ENCODE measurements at regions not wholly inside any gene's neighbourhood (a gene's known extent, or its start where the extent isn't known, plus 50 kb on each side); places are given as distances from the start of the nearest gene placed in this dataset.

DNA sequence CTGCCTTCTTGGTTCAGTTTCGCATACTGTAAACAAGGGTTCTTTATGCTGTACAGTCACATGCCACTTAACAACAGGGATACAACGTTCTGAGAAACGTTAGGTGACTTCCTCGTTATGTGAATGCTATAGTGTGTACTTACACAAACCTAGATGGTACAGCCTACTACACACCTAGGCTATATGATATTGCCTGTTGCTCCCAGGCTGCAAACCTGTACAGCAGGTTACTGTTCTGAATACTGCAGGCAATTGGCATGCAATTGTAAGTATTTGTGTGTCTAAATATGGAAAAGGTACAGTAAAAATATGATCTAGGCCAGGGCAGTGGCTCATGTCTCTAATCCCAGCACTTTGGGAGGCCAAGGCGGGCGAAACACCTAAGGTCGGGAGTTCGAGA is 85.7 kb upstream of the PRDM11 start:
- in situ Hi-C loops (cut with HindIII; ENCODE audit: low sequenced_read_pairs): no loop called here
- no peak overlapping the region for H3K4me3 ChIP-seq (ENCODE audit: low read depth, low read length)
- DNase-seq (ENCODE audit: low read depth, low spot score): no peak
- TF ChIP-seq, protein P1, sequence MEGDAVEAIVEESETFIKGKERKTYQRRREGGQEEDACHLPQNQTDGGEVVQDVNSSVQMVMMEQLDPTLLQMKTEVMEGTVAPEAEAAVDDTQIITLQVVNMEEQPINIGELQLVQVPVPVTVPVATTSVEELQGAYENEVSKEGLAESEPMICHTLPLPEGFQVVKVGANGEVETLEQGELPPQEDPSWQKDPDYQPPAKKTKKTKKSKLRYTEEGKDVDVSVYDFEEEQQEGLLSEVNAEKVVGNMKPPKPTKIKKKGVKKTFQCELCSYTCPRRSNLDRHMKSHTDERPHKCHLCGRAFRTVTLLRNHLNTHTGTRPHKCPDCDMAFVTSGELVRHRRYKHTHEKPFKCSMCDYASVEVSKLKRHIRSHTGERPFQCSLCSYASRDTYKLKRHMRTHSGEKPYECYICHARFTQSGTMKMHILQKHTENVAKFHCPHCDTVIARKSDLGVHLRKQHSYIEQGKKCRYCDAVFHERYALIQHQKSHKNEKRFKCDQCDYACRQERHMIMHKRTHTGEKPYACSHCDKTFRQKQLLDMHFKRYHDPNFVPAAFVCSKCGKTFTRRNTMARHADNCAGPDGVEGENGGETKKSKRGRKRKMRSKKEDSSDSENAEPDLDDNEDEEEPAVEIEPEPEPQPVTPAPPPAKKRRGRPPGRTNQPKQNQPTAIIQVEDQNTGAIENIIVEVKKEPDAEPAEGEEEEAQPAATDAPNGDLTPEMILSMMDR (IDR thresholded peaks at IDR 0.05; ENCODE audit: low read depth, low read length): no peak

DNA sequence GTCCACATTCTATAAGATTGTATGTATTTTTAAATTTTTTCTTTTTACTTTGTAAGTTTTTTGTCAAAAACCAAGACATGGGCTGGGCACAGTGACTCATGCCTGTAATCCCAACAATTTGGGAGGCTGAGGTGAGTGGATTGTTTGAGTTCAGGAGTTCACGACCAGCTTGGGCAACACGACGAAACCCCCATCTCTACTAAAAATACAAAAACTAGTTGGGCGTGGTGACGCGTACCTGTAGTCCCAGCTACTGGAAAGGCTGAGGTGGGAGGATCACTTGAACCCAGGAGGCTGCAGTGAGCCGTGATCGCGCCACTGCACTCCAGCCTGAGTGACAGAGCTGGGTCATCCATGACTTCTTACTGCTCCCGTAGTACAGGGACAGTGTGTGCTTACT is 84.8 kb upstream of the PRDM11 start:
- in situ Hi-C loops (cut with HindIII; ENCODE audit: low sequenced_read_pairs): no loop called here
- TF ChIP-seq, protein P1 (IDR thresholded peaks at IDR 0.05; ENCODE audit: low read depth, low read length): no peak
- H3K4me3 ChIP-seq (ENCODE audit: low read depth, low read length): no peak overlapping the region
- no peak for DNase-seq (ENCODE audit: low read depth, low spot score)

DNA sequence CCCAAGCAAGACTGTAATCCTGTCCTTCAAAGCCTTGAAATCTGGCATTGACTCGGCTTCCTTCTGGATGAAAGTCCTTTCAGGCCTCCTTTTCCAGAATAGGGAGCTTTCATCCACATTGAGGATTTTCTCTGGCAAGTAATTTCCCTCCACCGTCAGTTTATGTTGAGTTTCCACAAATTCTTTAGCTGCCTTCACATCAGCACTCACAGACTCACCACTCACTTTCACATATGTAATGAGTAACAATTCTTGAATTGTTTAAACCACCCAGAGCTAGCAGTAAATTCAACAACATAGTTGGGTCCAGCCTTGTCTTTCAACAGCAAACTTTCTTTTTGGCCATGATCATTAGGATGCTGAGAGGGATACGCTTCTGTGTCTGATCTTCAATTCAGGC is 84.3 kb upstream of the PRDM11 start:
- no peak overlapping the region for H3K4me3 ChIP-seq (ENCODE audit: low read depth, low read length)
- TF ChIP-seq, protein P1 (IDR thresholded peaks at IDR 0.05; ENCODE audit: low read depth, low read length): no peak
- in situ Hi-C loops (cut with HindIII; ENCODE audit: low sequenced_read_pairs): no loop called here
- no peak for DNase-seq (ENCODE audit: low read depth, low spot score)

DNA sequence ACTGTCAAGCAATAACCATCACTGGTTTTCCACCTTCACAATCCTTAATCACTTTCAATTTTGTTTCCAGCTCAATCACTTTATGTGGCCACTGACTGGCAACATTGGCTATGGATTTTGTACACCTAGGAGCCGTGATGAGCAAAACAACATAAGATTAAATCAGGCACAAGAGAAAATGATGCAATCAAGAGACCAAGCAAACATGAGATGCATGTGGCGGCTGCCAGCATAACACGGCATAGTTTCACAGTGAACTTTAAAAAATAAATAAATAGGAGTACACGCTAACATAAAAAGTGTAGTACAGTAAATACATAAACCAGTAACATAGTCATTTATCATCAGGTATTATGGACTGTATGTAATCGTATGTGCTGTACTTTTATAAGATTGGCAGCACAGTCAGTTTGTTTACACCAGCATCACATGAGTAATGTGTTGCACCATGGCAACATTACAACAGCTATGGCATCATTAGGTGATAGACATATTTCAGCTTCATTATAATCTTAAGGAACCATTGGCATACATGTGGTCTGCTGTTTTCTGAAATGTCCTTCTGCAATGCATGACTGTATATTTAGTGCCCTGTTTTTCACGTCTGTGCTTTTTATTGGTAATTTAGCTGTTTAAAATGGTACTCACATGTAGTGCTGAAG is 83.3 kb upstream of the PRDM11 start:
- in situ Hi-C loops (cut with HindIII; ENCODE audit: low sequenced_read_pairs): no loop called here
- H3K4me3 ChIP-seq (ENCODE audit: low read depth, low read length): no peak overlapping the region
- DNase-seq (ENCODE audit: low read depth, low spot score): no peak
- TF ChIP-seq, protein P1 (IDR thresholded peaks at IDR 0.05; ENCODE audit: low read depth, low read length): no peak

DNA sequence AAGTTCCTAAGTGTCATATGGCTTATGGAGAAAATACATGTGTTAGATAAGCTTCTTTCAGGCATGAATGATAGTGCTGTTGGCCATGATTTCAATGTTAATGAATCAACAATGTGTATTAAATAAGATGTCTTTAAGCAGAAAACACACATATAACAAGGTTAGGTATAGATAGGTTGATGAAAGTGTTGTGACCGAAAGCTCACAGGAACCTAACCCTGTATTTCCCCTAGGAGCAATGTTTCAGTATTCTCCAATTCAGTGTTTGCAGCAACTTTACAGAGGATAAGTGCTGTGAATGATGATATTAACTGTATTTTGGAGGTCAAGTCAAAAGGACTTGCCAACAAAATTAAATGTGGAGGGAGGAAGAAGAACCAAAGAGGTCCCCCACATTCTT is 82.8 kb upstream of the PRDM11 start:
- no peak for DNase-seq (ENCODE audit: low read depth, low spot score)
- H3K4me3 ChIP-seq (ENCODE audit: low read depth, low read length): no peak overlapping the region
- in situ Hi-C loops (cut with HindIII; ENCODE audit: low sequenced_read_pairs): no loop called here
- TF ChIP-seq, protein P1 (IDR thresholded peaks at IDR 0.05; ENCODE audit: low read depth, low read length): no peak

DNA sequence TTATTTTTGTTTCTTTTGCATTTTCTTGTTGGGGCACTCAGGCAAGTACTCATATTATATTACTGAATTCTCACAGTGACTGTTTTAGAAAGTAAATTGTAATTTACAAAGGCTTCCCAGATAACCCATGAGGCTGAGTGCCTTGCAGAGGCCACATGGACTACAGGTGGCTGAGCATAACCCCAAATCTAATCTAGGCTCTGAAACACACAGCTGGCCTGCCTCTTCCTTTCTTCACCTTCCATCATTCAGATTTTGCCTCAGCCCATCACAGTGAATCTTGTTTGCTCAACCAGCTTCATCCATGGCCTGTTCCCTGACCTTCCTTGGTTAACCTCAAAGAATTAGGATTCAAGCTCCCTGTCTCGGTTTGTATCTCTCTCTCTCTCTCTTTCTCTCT is 78.5 kb upstream of the PRDM11 start:
- no peak for DNase-seq (ENCODE audit: low read depth, low spot score)
- TF ChIP-seq, protein P1 (IDR thresholded peaks at IDR 0.05; ENCODE audit: low read depth, low read length): no peak
- H3K4me3 ChIP-seq (ENCODE audit: low read depth, low read length): no peak overlapping the region
- in situ Hi-C loops (cut with HindIII; ENCODE audit: low sequenced_read_pairs): no loop called here

All from astrocyte of the spinal cord (primary cell).